NOMO-1 (cell line): ENCODE measurements at regions not wholly inside any gene's neighbourhood (a gene's known extent, or its start where the extent isn't known, plus 50 kb on each side); places are given as distances from the start of the nearest gene placed in this dataset.
"Not testable (repeated sequence)": the region's sequence is repeated elsewhere in the genome, so short reads cannot be mapped to it uniquely, and the experiment has no call there.

Source experiments
- DNase-seq, 2 experiments: peaks; one replicate each; lab custom pipeline; 2025; ENCODE audit not compliant: unreplicated experiment in 2 of 2; lab: John Stamatoyannopoulos, UW

DNA sequence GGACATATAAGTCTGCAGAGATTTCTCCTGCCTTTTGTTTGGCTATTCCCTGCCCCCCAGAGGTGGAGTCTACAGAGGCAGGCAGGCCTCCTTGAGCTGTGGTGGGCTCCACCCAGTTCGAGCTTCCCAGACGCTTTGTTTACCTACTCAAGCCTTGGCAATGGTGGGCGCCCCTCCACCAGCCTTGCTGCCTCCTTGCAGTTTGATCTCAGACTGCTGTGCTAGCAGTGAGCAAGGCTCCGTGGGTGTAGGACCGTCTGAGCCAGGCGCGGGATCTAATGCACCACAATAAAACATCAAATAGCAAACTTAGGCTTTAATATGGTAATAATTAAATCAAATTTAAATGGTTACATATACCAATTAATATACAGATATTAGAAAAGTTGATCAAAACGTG lies 525.4 kb downstream of the RERGL start:
- not testable (repeated sequence) for DNase-seq

DNA sequence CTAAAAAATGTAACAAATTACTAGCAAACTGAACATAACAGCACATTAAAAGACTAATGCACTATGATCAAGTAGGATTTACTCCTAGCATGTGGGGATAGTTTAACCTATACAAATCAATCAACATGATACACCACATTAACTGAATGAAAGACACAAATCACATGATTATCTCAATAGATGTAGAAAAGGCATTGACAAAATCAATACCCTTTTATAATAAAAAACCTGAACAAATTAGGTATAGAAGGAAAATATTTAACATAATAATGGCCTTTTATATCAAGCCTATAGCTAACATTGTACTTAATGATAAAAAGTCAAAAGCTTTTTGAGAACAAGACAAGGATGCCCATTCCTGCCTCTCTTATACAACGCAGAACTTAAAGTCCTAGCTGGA lies 540.0 kb downstream of the RERGL start:
- DNase-seq = no peak

DNA sequence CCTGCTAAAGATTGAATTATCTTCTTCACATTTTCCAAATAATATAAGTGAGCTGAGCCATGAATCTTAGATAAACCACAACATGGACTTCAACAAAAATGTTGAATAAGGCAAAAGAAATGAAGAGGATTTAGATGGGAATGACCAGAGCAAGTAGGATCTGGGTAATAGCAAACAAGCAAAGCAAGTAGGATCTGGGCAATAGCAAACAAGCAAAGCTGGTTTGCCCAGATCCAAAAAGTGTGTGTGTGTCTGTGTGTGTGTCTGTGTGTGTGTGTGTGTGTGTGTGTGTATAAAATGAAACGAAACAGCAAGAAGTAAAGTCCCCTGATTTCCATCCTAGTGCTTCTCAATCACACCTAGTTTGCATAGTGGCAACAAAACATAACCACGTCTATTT lies 549.1 kb downstream of the RERGL start:
- no peak for DNase-seq

DNA sequence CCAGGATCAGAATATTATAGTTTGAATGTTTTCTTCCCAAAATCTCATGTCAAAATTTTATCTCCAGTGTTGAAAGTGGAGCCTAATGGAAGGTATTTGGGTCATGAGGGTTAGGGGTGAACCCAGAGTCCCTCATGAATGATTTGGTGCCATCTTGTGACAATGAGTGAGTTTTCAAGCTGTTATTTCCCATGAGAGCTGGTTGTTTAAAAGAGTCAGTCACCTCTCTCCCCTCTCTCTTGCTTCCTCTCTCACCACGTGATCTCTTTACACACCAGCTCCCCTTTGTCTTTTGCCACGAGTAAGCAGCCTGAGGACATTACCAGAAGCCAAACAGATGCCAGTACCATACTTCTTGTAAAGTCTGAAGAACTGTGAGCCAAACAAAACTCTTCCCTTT lies 561.6 kb downstream of the RERGL start:
- DNase-seq = no peak

DNA sequence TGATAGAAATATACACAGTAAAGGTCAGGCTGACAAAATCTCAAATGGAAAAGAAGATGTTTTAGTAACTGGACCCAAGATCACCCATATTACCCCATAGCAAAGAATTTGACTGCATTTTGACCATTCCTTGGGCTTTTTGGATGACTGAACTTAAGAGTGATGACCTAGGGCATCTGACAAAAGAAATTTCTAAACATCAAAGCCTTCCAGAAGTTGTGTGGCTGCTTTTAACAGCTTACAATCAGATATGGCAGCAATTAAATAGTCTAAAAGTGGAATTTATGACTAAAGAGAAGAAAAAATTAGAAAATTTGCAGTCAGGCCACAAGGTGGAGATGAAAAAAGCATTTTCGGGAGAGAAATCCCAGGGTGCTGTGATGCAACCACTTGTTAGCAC lies 563.0 kb downstream of the RERGL start:
- no peak for DNase-seq

DNA sequence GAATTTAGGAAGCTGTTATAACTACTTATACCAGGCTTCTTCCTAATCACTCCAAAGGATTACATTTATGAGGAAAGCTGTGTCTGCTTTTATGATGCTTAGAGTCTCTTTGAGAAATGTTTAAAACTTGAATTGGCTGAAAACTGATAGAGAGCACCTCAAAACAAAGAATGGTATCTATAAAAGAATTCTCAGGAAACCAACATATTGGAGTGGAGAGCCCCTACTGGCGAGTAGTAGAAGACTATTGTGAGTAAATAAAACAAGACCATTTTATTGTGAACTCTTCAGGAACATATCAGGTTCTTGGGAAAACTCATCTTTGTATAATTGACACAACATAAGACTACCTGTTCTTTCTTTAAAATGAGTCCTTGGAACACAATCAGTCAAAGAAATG lies 578.6 kb downstream of the RERGL start:
- DNase-seq = no peak

DNA sequence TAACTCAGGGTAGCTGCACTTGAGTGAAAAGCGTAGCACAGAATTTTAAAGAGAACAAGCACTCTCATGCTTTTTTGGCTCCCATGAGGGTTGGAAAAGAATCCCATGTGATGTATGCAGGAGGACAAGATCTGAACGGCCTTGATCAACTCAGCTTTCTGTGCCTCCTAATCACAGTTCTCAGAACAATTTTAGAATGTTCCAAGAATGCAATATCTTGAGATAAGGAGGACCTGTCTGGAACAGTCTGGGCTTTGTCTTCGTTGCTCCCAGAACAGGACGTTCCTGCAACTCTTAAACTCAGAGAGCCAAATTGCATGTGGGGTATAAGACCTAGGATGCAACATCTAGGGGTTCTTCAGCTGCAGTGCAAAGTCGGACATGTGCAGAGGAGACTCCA lies 582.7 kb downstream of the RERGL start:
- no peak for DNase-seq

DNA sequence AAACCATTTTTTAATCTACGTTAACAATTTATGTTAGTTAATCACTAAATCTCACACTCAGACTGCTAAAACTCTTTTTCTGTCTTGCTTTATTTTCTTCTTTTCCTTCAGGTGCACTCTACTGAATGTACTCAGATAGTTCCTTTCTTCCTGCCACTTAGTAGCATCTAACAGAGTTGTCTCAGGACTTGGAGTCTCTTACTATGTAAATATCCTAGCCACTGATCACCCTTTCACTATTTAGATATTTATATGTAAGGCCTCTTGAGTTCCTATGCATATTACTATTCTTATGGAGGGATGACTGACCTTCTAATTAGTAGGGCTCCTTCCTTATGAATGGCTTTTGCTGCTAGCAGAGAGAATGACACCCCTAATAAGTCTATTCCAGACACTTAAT lies 586.3 kb downstream of the RERGL start:
- DNase-seq = no peak

DNA sequence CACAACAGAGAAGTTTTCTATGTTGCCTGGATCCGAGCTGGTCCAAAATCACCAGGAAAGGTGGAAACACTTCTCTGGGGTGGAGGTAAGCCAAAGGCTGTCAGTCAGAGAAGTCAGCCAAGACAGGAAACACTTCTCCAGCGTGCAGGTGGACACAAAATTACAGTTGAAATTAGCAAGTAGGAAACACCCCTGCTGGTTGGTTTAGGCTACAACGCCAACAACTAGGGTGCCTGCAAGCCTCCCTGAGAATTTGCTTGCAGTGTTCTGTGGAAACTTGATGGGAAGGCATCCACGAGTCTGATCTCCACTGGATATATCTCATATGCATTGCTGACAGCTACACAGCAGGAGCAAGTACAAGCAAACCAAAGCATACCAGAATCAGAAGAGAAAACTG lies 600.5 kb downstream of the RERGL start:
- DNase-seq = no peak

DNA sequence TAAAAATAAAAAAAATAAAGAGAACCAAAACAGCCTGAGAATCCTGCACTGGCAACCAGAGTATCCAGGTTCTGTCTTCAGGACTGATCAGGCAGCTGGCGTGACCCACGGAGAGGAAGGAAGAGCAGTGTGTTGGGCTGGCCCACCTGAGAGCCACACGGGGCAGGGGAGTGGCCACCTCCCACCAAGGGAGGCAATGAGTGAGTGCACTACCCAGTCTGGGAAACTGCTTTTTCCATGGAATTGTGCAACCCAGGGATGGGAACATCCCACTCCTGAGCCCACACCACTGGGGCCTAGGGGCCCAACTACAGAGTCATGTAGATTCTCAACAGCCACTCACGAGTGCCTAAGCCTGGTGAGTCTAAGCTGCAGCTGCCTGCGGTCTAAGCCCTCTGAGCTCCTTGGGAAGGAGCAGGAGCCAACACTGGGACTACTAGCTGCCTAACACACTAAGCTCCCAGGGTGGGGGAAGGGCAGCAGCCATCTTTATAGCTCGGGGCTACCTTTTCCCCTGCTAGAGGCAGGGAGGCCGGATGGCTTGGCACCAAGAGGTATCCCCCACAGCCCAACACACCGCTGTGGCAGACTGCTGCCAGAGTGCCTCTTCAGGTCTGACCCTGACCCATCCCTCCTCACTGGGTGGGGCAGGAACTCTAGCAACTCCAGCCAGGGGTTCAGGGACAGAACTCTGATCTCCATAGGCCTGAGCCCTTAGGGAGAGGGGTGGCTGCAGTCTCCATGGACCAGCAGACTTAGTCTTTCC lies 610.9 kb downstream of the RERGL start:
- DNase-seq = no peak

DNA sequence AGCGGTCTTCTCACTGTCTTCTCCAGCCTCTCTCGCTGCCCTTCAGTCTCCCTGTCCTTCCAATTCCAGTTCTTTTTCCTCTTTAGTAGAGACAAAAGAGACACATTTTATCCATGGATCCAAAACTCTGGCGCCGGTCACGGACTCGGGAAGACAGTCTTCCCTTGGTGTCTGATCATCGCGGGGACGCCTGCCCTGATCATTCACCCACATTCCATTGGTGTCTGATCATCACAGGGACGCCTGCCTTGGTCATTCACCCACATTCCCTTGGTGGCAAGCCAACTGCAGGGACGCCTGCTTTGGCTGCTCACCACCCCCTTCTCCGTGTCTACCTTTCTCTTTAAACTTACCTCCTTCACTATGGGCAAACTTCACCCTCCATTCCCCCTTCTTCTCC lies 619.5 kb downstream of the RERGL start:
- DNase-seq = no peak

DNA sequence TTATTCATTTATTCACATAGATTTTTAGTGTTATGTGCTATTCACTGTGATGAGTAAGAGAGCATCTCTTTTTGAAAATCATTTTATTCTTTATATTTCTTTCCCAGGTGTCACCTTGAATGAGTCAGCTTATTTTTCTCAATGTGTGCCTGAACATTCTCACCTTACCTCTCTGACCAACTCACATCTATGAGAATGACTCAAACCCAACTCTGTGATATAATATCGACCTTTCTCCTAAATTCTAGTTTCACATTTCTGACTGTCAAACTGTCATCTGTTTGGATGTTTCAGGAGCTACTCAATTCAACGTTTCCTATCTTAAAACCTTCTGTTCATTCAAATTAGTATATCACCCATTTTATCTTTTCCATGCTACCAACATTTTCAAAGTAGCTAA lies 630.8 kb downstream of the RERGL start:
- DNase-seq = no peak

DNA sequence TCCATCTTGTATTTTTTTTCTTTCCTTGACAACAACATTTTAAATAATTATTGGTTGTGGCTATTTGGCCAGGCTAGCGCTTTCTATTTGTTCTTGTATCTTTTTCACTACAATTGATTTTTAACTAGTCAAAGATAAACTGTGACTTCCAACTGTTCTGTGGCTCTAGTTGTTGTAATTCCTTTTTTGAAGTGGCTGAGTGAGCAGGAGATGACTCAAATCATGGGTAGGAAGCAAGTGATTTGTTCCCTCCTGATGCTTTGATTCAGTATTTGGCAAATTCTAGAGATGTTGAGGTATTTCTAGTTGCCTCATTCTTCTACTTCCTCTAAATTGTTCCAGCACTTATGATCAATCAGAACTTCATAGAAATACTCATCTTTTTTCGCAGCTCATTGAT lies 633.5 kb downstream of the RERGL start:
- no peak for DNase-seq

DNA sequence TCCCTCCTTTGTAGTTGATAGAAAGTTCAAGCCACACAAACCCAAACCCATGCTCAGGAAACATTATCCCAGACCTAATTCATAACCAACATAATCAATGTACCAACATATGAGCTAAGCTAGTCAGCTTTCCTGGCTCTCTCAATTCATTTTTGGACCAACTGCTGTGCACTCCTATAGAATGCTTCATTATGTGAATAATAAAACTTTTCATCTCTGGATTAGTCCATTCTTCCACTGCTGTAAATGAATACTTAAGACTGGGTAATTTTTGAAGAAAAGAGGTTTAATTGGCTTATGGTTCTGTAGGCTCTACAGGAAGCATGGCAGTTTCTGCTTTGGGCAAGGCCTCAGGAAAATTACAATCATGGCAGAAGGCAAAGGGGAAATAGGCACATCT lies 651.9 kb downstream of the RERGL start:
- no peak for DNase-seq

DNA sequence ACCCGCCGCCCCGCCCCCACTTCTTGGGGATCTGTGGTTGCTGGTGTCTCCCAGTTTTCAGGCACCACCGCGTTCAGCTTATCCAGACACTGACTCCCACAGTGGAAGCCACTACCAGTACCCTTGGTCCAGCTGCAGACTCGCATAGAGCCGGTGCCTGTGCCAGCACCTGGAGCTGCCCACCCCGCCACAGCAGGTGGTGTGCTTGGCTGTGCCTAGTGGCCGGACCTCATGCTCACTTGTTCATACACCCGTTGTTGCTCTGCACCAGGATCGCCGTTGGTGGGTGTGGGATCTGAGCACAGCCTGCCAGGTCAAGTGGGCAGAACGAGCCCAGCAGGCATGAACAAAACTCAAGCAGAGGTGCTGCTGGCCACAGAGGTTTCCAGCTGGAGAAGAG lies 673.2 kb downstream of the RERGL start:
- DNase-seq = no peak

DNA sequence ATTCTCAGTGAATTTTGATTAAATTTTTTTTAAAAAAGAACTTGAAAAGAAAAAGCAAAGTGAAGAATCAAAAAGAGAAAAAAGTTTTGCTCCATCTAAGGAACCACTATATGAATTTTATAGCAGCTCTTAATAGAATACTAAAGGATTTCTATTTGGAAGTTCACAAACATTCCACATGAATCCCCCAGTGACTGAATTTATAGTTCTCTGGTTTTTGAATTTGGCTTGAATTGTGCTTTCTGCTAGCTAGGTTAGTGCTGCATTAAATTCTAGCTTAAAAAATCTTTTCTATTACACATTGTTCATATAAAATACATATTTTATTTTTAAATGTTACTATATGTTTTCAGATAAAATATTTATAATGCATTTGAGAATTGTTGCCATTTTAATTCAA lies 675.4 kb downstream of the RERGL start:
- no peak for DNase-seq

DNA sequence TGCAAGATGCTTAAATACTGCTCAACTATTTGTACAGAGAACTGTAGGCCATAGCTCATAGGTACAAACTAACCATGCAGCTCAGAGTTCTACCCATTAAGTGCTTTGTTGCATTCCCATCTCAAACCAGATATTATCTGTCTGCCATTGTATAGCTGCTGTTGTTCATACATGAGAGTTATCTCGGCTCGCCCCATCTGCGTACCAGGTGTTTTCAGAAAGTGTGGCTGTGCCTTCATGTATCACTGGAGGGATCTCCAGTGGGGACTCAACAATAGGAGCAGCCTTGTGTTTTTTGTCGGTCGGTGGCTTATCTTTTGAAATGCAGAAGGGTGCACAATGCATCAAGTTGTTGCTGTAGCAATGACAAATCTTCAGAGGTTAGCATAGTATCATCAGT lies 678.3 kb downstream of the RERGL start:
- no peak for DNase-seq

DNA sequence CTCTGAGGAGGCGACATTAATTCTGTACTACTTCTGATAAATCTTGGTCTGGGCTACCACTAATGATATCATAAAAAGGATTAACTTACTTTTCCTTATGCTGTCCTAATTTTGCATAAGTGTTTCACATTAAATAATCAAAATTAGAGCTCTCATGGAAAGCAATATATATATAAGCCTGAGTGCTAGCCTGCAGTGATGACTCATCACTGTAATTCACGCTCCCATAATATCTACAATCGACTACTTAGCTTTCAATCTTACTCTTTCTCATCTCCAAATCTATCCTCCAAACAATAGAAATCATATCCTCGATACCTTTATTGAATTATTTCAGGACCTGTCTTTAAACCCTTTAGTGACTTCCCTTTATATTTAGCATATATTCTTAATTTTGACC lies 701.3 kb downstream of the RERGL start:
- no peak for DNase-seq

DNA sequence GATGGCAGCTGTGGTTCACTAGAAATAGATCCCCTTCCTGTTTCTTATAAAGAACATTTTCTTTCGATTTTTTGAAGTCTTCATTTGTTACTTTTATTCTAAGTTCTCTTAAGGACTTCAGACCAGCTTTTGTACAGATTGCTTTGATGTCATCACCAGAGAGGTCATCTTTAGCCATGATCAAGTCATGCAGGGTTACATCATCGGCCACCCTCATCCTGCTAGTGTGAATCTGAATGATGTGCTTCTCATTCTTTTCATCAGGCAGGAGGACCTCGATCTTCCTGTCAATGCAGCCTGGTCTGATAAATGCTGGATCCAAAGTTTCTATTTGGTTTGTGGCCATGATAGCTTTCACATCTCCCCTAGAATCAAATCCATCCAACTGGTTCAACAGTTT lies 706.7 kb downstream of the RERGL start:
- no peak for DNase-seq

DNA sequence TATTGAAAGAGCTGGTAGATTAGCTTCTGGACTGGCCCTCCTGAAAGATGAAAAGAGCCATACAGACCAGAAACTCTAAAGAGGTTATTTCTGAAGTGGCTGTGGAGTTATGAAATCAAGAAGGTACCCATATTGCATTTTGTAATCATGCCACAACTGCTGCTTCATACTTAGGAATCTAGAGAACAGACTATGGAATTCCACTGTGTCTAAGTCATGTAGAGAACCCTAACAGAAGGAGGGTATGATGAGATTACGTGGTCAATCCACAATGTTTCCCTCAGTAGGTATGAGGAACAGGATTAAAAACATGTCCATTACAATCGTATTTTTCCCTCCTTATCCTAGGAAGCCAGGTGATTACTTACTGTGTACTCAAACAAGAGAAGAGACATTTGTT lies 708.8 kb downstream of the RERGL start:
- DNase-seq = no peak

DNA sequence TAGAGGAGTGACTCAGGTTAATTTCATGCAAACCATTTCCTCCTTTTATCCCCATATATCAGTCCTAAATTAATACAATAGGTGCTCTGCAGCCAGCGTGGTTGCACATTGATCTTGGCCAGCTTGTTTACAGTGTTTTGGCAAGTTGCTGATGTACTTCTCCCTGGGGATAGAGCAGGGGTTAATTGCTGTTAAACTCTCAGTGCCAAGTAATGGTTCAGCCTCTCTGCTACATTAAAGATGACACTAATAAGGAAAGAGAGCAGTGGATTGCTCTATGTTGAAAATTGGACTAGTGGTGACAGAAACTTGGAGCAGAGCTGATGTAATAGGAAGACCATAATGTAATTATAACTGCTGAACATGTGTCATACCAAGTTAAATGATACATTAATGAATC lies 717.5 kb downstream of the RERGL start:
- no peak for DNase-seq

DNA sequence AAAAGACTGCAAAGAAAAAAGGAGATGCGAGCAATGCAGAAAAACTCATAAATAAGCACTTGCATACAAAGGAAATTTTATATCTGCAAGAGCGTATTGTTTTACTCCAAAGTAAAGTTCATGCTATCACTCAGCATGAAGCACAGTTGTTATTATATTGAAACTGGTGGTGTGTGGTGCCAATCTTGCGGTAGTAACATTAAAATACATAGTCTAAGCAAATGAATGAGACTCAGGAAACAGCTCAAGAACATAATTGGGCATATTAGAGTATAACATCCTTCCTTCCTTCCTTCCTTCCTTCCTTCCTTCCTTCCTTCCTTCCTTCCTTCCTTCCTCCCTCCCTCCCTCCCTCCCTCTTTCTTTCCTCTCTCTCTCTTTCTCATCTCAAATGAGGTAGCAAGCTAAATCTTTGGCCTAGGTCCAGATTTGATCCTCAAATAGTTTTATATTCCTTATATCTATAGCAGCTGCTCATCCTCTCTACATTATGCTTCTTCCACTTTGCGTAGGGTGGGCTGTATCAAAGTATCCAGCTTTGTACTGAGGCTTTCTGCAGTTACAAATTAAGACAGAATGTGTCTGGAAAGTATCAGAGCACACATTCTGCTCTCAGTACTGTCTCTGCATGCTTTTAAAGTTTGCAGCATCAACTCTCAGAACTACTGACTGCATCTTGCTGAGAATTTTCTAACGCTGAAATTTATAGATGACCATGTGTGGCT lies 718.3 kb downstream of the RERGL start:
- no peak for DNase-seq

DNA sequence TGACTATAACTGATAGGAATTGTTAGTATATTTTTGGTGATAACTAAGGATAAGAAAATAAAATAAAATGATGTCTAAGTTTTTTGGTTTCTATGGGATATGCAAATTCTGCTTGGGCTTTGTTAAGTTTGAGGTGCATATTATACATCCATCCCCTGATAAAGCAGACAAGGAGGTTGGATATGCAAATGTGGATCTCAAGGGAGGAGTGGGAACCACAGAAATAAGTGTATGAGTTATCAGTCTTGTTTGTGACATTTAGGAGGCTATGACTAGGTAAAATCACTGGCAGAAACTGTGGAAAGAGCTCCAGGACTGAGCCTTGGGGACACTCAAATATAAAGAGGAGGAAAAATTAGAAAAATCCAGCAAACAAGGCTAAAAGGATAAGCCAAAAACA lies 719.4 kb downstream of the RERGL start:
- no peak for DNase-seq
